ENCODE measurements at regions not wholly inside any gene's neighbourhood (a gene's known extent, or its start where the extent isn't known, plus 50 kb on each side); places are given as distances from the start of the nearest gene placed in this dataset.

GRCh38 chr4:169823685-169824084, 65.9 kb upstream of the HPF1 start:
- no peak for TF ChIP-seq CTCF (conservative IDR thresholded peaks at IDR 0.05; ENCODE audit: low read length)
- no peak for TF ChIP-seq EZH2phosphoT487 (IDR thresholded peaks at IDR 0.05; ENCODE audit: borderline replicate concordance, low read depth, low read length)

Data from OCI-LY7 (cell line).